Activated CD4-positive, CD25-positive, alpha-beta regulatory T cell treated with anti-CD3 and anti-CD28 coated beads, Interleukin-2, amount 50 U/mL, for 16 hours (primary cell): ENCODE measurements at regions not wholly inside any gene's neighbourhood (a gene's known extent, or its start where the extent isn't known, plus 50 kb on each side); places are given as distances from the start of the nearest gene placed in this dataset.
"Not testable (repeated sequence)": the region's sequence is repeated elsewhere in the genome, so short reads cannot be mapped to it uniquely, and the experiment has no call there.

Experiments used
- DNase-seq: peaks from one replicate; pipeline ENCODE4 v3.0.0-alpha.2; 2020; ENCODE audit warnings: low read depth, low spot score

DNA sequence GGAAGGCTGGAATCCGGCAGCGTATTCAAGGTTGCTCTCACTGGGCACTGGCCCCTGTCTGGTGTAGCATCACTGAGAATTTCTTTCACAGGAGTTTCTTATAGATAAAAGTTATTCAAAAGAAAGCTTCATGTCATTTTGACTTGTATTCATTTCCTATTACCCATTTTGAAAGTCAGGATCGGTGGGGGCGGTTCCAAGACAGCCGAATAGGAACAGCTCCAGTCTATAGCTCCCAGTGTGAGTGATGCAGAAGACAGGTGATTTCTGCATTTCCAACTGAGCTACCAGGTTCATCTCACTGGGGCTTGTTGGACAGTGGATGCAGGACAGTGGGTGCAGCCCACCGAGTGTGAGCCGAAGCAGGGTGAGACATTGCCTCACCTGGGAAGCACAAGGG is 51.5 kb upstream of the CDC42EP3 start:
- not testable (repeated sequence) for DNase-seq

DNA sequence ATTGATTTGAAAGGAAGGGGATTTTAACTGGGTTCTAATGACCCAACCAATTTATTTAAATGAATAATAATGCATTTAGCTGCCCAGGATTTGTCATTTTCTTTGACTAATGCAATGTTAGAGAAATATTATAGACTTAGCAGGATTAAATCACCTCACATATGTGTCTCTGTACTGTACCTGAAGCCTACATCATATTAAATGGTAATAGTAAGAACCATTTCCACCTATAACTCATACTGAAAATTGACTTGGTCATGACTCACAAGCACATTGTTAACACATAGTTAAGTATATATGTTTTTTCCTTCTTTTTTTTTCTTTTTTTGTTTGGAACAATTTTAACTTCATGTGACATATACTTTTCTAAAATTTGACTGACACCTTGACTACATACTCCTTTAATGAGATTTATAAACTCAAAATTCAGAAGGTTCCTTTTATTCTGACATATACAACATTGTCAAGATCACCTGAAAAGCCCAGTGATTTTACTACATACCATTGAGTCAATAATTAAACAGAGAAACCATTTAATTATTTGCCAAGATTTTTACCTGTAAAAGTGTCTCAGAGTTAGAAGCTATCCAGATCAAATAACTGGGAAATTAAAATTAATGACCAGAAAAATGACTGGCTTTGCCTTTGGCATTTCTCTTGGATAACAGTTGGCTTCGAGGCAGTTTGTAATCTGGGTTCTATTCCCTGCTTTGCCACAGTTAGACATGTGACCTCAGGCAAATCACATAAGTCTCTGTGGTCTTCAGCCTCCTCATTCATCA is 58.8 kb upstream of the CDC42EP3 start:
- DNase-seq: no peak

DNA sequence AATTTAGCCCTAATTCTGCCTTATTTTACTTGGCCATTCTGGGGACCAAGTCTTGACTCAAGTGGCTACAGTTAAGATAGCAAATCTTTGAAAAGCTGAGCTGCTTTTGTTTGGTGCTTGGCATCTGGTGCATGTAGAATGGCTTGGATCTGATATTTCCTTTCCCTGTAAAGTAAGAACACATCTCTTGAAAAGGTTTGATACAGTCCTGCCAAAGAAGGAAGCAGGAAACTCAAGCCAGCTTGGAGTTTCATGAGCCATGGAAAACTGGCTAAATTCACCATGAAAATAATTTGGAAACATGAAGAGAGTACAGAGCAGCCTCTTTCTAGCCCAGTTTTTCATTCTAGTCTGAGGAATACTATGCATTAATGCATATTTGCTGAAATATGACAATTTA is 61.0 kb upstream of the CDC42EP3 start:
- DNase-seq: not testable (repeated sequence)

DNA sequence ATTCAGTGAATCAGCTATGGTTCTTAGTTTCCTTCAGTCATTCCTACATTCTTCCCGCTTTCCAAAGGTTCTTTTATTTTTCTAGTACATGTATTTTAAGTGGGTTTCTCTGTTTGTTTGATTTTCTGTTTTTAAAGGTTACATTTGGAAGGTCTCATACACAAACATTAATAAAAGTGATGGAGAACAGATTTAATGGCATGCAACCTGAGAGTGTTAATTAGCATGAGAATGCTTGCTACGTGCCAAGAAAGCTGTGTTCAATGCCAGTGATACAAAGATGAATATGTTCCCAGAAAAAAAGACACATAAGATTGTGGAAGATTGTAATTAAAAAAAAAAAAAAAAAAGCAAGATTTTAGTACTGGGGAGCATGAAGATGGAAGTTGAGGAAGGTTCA is 61.8 kb upstream of the CDC42EP3 start:
- no peak for DNase-seq

DNA sequence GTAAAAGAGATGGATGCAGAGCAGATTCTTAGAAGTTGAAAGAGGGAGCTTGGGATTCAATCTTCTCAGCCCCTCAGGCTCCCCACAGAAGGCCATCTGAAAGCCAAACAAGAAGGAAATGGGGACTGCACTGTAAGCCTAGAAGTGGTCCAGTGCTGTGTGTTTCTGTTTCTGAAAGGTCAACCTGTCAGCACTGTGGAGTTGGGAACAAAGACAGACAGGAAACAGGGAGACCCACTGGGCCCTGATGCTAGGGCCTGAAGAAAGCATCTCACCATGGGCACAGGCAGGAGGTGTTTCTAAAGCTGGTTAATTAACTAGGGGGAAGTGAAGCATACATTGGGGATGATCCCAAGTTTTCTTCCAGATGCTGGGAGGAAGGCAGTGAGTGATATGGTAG is 62.5 kb upstream of the CDC42EP3 start:
- not testable (repeated sequence) for DNase-seq

DNA sequence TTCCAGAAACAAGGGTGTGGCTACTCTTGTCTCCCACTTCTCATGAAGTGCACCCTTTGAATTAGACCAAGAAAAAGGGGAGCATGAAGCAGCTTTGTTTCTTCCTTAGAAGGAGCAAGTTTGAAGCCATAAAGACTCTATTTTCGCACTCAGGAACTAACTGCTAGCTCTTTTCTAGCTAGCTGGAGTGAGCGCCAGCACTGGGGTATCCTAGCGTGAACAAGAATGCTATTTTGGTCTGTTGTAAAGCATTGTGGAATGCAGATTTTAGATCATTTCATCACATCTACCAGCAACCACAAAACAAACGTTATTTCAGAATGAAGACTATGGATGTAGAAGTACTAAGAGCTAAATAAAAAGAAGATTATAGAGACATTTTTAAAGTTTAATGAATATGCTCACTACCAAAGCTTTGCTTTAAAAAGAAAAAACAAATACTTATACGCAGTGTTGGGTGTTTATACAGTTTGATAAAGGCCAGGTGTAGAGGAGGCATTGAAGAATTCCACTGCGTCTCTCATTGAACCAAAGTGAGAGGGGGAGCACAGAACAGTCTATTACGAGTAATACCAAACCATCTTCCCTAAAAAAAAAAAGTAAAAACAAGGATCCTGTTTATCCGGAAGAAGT is 63.6 kb upstream of the CDC42EP3 start:
- DNase-seq: not testable (repeated sequence)

DNA sequence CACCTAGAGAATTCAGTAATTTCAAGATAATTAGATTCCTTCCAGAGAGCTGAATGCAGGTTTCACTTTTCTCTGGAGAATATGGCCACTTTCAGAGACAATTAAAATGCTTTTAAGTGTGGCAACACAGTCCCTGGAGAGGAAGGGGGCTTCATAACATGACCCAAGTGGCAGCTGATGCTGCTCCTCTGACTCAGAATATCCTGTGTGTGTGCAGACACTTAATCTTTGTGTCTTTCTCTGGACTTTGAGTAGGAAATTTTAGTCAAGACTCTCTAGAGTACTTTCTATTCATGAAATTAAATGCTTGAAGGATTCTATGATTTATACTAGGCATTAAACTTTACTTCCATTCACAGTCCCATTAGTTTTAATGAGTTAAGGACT is 64.1 kb upstream of the CDC42EP3 start:
- DNase-seq: not testable (repeated sequence)

DNA sequence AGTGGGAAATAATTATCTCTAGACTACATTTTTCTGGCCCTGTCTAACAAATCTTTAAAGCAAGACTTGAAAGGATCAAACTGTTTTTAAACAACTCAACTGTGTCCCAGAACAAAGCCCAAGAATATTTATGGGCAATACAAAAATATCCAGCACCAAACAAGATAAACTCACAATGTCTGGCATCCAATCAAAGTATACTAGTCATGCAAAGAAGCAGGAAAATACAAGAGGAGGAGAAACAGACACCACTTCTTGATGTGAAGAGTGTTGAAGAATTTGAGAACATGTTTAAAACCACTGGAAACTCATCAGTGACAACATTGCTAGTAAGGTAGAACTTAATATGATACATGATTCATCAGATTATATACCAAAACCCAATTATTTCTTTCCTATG is 66.1 kb upstream of the CDC42EP3 start:
- DNase-seq: no peak

DNA sequence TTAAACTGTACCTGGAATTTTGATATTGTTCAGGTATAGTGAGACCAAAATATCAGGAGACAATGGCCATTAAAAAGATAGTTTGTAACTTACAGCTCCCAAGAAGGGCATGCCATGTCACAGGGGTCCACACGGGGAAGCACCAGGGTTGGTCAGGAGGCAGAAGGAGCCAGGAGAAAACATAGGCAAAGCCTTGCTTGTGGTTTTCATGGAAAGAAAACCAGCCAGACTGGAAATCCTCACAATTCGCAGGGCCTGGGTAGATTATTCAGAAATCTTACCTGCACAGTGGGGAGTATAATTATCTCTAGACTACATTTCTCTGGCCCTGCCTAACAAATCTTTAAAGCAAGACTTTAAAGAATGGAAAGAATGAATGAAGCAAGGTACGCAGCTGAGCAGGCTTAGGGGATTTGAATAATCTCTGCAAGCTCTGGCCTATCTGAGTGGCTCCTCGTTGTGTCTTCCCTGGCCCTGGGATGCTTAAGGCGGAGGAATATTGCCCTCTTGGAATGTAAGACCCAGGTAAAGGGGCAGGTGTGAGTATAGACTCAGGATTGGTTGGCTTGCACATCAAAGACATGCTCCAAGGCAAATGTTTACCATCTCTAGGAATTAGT is 66.9 kb upstream of the CDC42EP3 start:
- no peak for DNase-seq

DNA sequence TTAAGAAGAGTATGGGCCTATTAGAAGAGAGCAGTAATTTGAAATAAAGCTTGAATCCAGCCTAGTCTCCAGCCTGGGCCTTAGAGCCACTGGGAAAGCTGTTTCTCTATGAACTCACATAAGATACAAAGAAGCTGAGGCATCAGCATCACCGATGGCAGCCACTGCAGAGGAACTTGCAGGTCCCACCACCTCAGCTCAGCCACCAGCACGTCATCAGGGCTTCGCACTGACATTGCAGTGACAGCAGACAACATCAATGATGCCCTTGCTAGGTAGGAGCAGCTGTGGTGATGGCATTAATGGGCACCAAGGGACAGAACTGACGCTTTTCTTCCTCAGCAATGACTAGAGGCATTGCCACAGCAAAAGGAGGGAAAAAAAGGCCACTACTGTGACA is 67.7 kb upstream of the CDC42EP3 start:
- no peak for DNase-seq

DNA sequence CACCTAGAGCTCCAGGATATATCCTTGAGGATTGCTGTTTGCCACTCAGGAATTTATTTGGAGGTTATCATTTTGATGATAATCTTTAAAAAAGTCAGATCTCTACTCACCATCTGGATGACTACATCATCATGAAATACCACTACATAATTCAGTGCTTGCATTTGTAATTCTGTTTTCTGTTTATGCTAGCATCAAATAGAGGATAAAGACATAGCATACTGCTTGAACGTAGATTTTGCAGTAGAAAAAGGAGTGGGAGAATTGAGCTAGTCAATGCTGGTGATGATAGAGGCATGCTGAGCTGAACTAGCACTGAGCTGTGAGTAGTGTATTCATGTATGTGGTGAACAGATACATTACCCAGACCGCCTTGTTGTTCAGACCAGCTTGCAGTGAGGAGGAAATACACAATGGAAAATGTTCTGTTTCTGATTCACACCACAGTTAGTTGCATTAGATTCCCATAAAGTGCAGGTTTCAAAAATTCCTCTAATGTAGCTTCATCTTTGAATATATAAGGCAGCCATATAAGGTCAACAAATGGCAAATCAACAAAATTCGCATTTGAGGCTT is 68.8 kb upstream of the CDC42EP3 start:
- DNase-seq: no peak

DNA sequence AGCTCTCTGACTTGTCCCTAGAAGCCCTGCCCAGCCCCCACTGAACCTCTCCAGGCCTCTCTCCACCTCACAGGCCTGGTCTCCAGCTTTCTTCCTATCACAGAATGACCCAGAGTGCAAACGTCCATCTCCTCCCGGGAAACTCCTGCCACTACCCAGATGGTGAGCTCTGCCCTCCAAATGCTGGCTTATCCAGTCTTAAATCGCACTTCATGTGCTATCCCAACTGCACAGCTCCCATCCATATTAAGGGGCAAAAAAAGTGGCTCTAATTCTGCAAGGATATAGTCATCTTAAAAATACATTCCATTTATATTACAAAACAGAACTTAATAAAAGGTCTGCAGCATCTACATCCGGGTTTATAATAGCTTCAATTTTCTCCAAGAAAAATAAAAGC is 70.8 kb upstream of the CDC42EP3 start:
- DNase-seq: no peak

DNA sequence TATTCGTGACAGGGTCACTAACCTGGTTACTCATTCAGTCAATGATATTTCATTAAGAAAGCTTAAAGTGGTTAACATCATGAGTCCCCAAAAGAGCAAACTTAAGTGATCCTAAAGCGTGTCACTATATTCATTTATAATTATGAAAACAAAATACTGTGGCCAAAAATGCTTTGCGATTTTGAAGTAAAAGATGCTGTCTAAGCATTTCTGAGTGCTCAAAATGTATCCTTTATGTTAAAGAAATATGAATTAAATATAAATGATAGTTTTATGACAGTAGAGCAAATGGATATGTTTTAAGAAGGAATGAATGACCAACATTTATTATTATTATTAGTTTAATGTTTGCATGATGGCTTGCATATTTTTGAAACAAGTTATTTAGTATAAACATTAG is 72.6 kb upstream of the CDC42EP3 start:
- DNase-seq: no peak

DNA sequence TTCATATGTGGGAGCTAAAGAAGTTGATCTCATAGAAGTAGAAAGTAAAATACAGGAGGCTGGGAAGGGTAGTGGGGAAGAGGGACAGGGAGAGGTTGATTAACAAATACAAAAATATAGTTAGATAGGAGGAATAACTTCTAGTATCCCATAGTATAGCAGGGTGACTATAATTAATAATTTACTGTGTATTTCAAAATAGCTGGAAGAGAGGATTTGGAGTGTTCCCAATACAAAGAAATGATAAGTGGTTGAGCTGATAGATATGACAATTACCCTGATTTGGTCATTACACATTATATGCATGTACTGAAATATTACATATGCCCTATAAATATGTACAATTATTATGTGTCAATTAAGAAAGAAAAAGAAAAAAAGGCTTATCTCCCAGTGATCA is 73.5 kb upstream of the CDC42EP3 start:
- DNase-seq: not testable (repeated sequence)

DNA sequence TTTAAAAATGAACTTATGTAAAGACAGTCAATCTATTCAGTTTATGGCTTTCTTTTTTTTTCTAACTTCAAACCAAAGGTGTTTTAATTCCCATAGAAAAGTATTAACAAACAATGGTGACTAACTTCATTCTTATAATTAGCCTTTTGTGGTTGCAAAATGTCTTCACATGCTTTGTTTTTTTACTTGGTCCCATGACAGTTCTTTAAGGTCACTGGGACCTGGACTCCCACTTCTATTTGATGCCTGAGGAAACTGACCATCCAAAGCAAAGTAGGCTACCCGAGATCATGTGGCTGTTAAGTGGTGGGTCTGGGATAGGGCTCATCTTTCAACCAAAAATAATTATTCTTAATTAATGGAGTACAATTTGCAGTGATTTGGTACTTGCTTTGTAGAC is 74.6 kb upstream of the CDC42EP3 start:
- not testable (repeated sequence) for DNase-seq

DNA sequence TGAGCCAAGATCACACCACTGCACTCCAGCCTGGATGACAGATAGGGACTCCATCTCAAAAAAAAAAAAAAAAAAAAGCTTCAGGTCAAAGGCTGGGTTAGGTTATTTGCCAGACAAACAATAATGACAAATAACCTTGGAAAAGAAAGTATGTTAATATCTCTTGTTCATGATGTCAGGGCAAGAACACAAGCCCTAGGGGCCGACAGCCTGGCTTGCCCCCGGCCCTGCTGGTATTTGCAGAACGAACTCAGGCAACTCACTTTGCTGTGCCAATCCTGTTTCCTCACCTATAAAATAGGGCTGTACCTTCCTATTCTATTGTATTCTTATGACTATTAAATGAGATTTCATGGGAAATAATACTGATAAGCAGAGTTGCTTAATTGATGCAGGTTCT is 75.4 kb upstream of the CDC42EP3 start:
- DNase-seq: no peak

DNA sequence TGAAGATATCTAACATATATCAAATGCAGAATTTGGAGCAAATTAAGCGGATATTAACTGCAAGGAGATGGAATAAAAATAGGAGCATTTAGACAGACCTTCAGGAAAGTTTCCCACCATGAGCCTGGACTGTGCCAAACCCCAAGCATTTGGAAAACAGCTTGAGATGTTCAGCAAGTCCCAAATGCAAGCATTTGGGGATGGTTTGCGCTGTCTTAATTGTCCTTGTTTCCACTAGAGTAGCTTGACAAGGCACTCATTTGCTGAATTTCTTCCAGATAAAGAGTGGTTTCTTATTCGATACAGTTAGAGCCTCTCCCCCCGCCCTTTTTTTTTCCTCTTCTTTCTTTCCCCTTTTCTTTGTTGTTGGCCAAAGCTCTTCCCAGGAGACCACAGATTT is 77.1 kb upstream of the CDC42EP3 start:
- DNase-seq: no peak

DNA sequence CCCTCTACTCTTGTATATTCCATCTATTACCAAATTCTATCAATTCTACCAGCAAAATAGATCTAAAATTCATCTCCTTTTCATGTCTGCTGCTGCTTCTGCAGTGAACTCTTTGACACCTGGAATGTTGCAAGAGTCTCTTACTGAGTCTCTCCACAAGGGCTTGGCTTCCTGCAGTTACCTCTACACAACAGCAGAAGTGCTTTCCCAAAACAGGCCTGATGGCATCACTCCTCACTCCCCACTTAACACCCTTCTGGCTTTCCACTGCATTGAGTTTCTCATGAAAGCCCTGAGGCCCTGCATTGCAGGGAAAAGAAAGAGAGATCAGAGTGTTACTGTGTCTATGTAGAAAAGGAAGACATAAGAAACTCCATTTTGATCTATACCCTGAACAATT is 78.8 kb upstream of the CDC42EP3 start:
- not testable (repeated sequence) for DNase-seq

DNA sequence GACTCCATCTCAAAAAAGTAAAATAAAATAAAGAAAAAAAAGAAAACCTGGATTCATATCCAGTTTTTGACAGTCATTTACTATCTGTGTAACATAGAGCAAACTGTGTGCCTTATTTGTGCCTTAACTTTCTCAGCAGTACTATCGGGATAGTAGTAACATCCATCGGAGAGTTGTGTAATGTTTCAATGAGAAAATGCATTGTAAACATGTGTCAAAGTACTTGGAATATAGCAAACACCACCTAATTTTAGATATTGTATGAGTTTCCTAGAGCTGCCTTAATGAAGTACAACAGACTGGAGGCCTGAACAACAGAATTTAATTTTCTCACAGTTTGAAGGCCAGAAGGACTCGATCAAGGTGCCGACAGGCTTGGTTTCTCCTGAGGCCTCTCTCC is 81.3 kb upstream of the CDC42EP3 start:
- no peak for DNase-seq

DNA sequence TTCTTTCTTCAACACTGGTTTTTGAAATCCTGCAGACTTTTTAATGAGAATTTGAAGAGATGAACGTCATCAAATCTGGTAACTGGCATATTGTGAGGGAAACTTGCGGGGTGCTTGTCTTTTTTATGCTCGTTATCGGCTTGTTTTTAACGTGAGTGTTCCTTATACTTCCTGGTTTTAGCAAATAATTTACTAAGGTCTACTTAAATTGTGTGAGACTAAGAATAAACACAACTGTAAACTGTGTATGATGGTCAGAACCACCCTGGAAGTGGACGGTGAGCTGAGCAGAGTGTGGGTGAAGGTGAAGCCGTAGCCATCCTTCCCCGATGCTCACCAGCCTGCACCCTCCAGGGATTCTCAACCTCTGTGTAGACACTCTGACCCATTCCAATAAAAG is 82.3 kb upstream of the CDC42EP3 start:
- DNase-seq: no peak

DNA sequence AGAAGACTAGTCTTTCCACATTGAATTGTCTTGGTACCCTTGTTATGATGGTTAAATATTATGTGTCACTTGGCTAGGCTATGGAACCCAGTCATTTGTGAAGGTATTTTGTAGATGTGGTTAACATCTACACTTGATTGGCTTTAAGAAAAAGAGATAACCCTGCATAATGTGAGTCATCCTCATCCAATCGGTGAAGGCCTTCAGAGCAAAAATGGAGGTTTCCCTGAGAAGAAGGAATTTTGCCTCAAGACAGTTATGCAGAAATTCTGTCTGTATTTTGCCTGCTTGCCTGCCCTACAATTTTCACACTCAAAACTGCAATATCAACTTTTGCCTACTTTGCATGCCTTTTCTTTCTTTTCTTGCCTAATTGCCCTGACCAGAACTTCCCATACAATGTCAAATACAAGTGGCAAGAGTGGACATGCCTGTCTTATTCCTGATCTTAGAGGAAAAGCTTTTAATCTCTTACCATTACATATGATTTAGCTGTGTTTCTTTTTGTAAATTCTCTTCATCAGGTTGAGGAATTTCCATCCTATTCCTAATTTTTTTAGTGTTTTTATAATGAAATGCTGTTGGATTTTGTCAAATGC is 84.6 kb upstream of the CDC42EP3 start:
- not testable (repeated sequence) for DNase-seq

DNA sequence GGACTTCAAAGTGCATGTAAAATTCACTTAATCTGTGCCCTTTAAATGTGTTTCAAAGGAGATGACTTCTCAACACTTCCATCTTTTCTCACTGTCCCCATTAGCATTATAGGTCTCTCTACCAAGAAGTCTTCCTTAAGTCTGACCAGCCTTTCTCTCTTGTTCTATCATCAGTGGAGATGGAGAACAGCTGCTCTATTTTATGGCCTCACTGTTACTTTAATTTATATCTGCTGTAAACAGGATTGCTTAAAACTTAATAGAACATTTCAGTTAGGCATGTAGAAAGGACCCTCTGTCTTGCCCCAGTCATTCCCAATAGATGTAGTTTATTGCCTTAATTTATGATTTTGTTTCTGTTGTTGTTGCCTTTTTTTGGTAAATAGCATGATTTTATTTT is 86.0 kb upstream of the CDC42EP3 start:
- not testable (repeated sequence) for DNase-seq
